HUES6 (cell line): ENCODE measurements at regions not wholly inside any gene's neighbourhood (a gene's known extent, or its start where the extent isn't known, plus 50 kb on each side); places are given as distances from the start of the nearest gene placed in this dataset.
"Not testable (repeated sequence)": the region's sequence is repeated elsewhere in the genome, so short reads cannot be mapped to it uniquely, and the experiment has no call there.

Source experiments
- H3K27ac ChIP-seq: 2 replicates; pipeline ENCODE4 v1.7.0; 2013; ENCODE audit warnings: low read depth, mild to moderate bottlenecking, low read length, inconsistent platforms
- H3K27me3 ChIP-seq: 2 replicates; pipeline ENCODE4 v1.6.1; 2013; ENCODE audit warnings: low read length; ENCODE audit not compliant: control insufficient read depth, insufficient read depth
- H3K36me3 ChIP-seq: 2 replicates; pipeline ENCODE4 v1.6.1; 2013; ENCODE audit warnings: low read length; ENCODE audit not compliant: control insufficient read depth, insufficient read depth
- H3K4me1 ChIP-seq: 2 replicates; pipeline ENCODE4 v1.6.1; 2013; ENCODE audit warnings: low read length; ENCODE audit not compliant: control insufficient read depth, insufficient read depth
- H3K4me3 ChIP-seq: 2 replicates; pipeline ENCODE4 v1.5.1; 2013; ENCODE audit warnings: low read depth, low read length
- H3K9ac ChIP-seq: one replicate; pipeline ENCODE4 v1.6.1; 2013; ENCODE audit warnings: mild to moderate bottlenecking, low read length
- H3K9me3 ChIP-seq: 2 replicates; pipeline ENCODE4 v1.6.1; 2013; ENCODE audit warnings: low read depth, low read length; ENCODE audit not compliant: control insufficient read depth, insufficient read depth

DNA sequence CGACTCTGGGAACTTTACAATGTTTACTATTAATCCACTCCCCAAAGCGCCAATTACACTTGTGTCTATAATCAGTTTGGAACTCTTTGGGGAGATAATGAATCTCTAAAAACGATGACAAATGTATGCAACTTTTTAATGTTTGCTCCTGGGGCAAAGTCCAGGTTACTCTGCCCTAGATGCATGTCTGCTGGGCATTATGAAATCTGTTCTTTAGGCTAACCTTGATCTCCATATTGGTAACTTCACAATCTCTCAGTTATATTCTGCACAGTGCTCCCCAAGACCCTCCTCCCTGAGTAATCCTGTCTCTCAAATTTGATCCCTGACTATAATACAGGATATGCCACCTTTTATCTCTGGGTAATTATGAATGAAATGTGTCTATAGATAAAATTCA, 152.2 kb upstream of the TRPM3 start:
- H3K9ac ChIP-seq: no peak overlapping the region
- H3K4me1 ChIP-seq: peaks cover 7% of the 10 kb centered on the region; the same call in 1 of the 2 replicates
- H3K4me3 ChIP-seq: no peak overlapping the region
- no peak overlapping the region for H3K27ac ChIP-seq
- H3K27me3 ChIP-seq: no peaks in the 10 kb centered on the region
- H3K9me3 ChIP-seq: no peaks in the 10 kb centered on the region
- no peaks in the 10 kb centered on the region for H3K36me3 ChIP-seq

- no peak overlapping the region for H3K27ac ChIP-seq
- H3K36me3 ChIP-seq: no peaks in the 10 kb centered on the region
Observed at GRCh38 chr9:71271602-71272001, 150.2 kb upstream of the TRPM3 start.

GRCh38 chr9:71270554-71270953, 149.1 kb upstream of the TRPM3 start:
- H3K4me1 ChIP-seq: peaks cover 7% of the 10 kb centered on the region; the same call in 1 of the 2 replicates
- no peaks in the 10 kb centered on the region for H3K9me3 ChIP-seq
- no peak overlapping the region for H3K27ac ChIP-seq
- H3K27me3 ChIP-seq: no peaks in the 10 kb centered on the region
- no peaks in the 10 kb centered on the region for H3K36me3 ChIP-seq
- H3K4me3 ChIP-seq: no peak overlapping the region
- H3K9ac ChIP-seq: no peak overlapping the region

More at GRCh38 chr9:71271602-71272001, 150.2 kb upstream of the TRPM3 start:
- Histone ChIP-seq H3K9ac (no peak overlapping the region), H3K27me3 (no peaks in the 10 kb centered on the region), H3K4me3 (no peak overlapping the region), H3K4me1 (peaks cover 7% of the 10 kb centered on the region; the same call in 1 of the 2 replicates), H3K9me3 (no peaks in the 10 kb centered on the region)

- Histone ChIP-seq H3K9me3 (no peaks in the 10 kb centered on the region), H3K27me3 (no peaks in the 10 kb centered on the region), H3K4me1 (peaks cover 7% of the 10 kb centered on the region; the same call in 1 of the 2 replicates), H3K4me3 (no peak overlapping the region), H3K9ac (no peak overlapping the region), H3K36me3 (no peaks in the 10 kb centered on the region), H3K27ac (no peak overlapping the region)
Observed at GRCh38 chr9:71269859-71270258, 148.4 kb upstream of the TRPM3 start.

DNA sequence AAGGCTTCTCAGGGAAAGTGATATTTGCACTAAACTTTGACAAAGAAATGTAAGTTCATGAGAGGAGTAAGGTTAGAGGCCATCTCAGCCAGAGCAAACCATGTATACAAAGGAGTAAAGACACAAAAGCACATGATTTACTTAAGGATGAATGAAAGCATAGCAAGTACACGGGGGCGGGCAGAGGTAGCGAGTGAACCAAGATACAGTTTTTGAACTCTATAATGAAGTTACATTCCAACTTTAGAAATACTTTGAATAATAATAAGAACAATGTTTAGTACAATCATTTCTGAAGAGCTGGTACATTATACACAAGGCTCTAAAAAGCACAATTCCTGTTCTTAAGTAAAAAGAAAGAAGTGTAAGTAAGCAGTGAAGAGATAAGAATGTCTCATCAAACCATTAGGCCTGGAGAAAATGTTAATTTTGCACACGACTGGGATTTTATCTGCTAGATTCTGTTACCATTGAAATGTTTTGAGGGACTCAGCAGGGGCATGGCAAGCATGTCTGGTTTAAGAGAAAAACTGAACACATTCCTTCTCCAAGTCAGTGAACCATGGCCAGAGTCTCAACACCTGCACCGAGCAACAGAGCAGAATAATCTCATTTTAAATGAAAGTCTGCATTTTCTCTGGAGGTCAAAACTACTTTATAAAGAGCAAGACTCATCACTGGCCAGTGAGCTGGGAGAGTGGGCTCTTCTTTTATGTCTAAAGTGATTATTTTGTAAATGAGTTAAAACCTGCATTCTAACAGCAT, 147.6 kb upstream of the TRPM3 start:
- Histone ChIP-seq H3K4me3 (no peak overlapping the region), H3K36me3 (no peaks in the 10 kb centered on the region), H3K27me3 (no peaks in the 10 kb centered on the region), H3K4me1 (peaks cover 7% of the 10 kb centered on the region; the same call in 1 of the 2 replicates), H3K9me3 (no peaks in the 10 kb centered on the region), H3K27ac (no peak overlapping the region), H3K9ac (no peak overlapping the region)

GRCh38 chr9:71263451-71263850, 142.0 kb upstream of the TRPM3 start:
- Histone ChIP-seq H3K27ac (no peak overlapping the region), H3K36me3 (no peaks in the 10 kb centered on the region)

DNA sequence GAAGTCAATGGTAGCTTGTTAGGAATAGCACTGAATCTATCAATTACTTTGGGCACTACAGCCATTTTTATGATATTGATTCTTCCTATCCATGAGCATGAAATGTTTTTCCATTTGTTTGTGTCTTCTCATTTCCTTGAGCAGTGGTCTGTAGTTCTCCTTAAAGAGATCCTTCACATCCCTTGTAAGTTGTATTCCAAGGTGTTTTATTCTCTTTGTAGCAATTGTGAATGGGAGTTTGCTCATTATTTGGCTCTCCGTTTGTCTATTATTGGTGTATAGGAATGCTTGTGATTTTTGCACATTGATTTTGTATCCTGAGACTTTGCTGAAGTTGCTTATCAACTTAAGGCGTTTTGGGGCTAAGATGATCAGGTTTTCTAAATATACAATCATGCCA, 139.0 kb upstream of the TRPM3 start:
- not testable (repeated sequence) for H3K4me1 ChIP-seq, H3K36me3 ChIP-seq, H3K9ac ChIP-seq, H3K27ac ChIP-seq, H3K27me3 ChIP-seq, H3K4me3 ChIP-seq
- H3K9me3 ChIP-seq: peaks cover 11% of the 10 kb centered on the region; the same call in 1 of the 2 replicates

More at GRCh38 chr9:71263451-71263850, 142.0 kb upstream of the TRPM3 start:
- Histone ChIP-seq H3K4me3 (no peak overlapping the region), H3K9ac (no peak overlapping the region), H3K9me3 (peaks cover 11% of the 10 kb centered on the region; the same call in 1 of the 2 replicates), H3K4me1 (no peaks in the 10 kb centered on the region), H3K27me3 (no peaks in the 10 kb centered on the region)

DNA sequence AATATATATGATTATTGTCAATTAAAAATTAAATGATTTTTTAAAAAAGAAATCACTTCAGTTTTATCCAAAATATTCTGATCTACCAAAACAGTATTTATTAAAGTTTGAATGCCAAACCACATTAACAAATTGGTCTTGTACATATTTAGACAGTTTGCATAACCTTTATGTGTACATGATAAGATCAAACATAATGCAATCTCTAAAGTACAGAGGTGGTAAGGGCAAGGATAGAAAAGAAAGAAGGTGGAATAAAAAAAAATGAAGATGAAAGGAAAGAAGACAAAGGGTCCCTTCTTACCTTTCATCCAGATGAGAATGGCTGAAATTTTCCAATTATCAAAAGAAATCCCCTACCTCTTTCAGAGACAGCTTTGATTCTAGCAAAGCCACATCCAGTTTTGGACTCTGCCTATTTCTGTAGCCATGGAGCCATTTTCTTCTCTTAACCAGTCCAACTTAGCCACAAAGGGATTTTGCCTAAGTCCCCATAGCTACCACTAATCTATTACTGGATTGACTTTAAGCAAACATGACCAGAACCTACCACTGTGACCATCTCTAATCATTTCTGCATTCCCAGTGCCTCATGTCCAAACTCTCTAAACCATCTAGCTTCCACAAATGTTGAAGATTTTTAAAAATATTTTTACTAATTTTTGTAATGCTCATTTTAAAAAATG, 133.3 kb upstream of the TRPM3 start:
- Histone ChIP-seq H3K36me3 (no peaks in the 10 kb centered on the region), H3K4me1 (peaks cover 11% of the 10 kb centered on the region), H3K9me3 (peaks cover 3% of the 10 kb centered on the region; the same call in 1 of the 2 replicates), H3K9ac (no peak overlapping the region), H3K27ac (no peak overlapping the region), H3K4me3 (no peak overlapping the region), H3K27me3 (no peaks in the 10 kb centered on the region)

GRCh38 chr9:71253011-71253410, 131.6 kb upstream of the TRPM3 start:
- no peak overlapping the region for H3K4me3 ChIP-seq
- H3K9ac ChIP-seq: no peak overlapping the region
- H3K4me1 ChIP-seq: peaks cover 11% of the 10 kb centered on the region
- H3K27ac ChIP-seq: no peak overlapping the region
- H3K27me3 ChIP-seq: no peaks in the 10 kb centered on the region
- H3K9me3 ChIP-seq: no peaks in the 10 kb centered on the region
- no peaks in the 10 kb centered on the region for H3K36me3 ChIP-seq

- no peak overlapping the region for H3K4me3 ChIP-seq
Observed at GRCh38 chr9:71250581-71250980, 129.2 kb upstream of the TRPM3 start.

DNA sequence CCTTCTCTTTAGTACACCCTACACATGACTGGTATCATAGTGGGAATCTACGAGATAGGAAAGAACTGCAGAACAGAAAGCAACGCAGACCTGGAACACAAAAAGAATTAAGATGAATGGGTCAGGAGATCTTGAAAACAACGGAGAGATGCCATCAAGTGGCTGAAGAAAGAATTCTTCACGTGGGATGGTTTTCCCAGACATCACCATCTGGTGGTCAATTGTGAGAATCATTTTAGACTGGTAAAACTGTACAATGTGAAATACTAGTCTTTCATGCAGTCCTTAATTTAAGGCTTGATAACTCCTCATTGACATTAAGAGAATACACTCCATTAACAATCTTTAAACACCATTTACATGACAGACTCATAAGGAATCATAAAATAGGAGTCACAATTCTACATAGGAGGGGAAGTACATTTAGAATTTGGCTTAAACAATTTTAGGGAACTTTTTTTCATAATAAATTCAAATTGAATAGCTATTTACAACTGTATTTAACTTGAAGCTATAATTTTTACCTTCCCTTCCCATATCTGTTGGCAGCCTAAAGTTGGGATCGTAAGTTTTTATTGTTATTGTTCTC, 128.4 kb upstream of the TRPM3 start:
- H3K9ac ChIP-seq: no peak overlapping the region
- H3K4me3 ChIP-seq: no peak overlapping the region
- peaks cover 19% of the 10 kb centered on the region for H3K4me1 ChIP-seq
- no peaks in the 10 kb centered on the region for H3K36me3 ChIP-seq
- H3K27ac ChIP-seq: no peak overlapping the region
- H3K27me3 ChIP-seq: no peaks in the 10 kb centered on the region
- H3K9me3 ChIP-seq: no peaks in the 10 kb centered on the region

More at GRCh38 chr9:71250581-71250980, 129.2 kb upstream of the TRPM3 start:
- no peak overlapping the region for H3K27ac ChIP-seq
- no peaks in the 10 kb centered on the region for H3K27me3 ChIP-seq
- H3K4me1 ChIP-seq: peaks cover 19% of the 10 kb centered on the region
- H3K9ac ChIP-seq: no peak overlapping the region
- H3K36me3 ChIP-seq: no peaks in the 10 kb centered on the region
- H3K9me3 ChIP-seq: no peaks in the 10 kb centered on the region
